GM21528 (cell line): ENCODE measurements at regions not wholly inside any gene's neighbourhood (a gene's known extent, or its start where the extent isn't known, plus 50 kb on each side); places are given as distances from the start of the nearest gene placed in this dataset.

ENCODE experiments used
- ATAC-seq: cut with Tn5 transposase; IDR thresholded peaks from one replicate; pipeline ENCODE4 v1.9.1; 2021; ENCODE audit warnings: mild to moderate bottlenecking, moderate library complexity; ENCODE audit not compliant: unreplicated experiment, low FRiP score

DNA sequence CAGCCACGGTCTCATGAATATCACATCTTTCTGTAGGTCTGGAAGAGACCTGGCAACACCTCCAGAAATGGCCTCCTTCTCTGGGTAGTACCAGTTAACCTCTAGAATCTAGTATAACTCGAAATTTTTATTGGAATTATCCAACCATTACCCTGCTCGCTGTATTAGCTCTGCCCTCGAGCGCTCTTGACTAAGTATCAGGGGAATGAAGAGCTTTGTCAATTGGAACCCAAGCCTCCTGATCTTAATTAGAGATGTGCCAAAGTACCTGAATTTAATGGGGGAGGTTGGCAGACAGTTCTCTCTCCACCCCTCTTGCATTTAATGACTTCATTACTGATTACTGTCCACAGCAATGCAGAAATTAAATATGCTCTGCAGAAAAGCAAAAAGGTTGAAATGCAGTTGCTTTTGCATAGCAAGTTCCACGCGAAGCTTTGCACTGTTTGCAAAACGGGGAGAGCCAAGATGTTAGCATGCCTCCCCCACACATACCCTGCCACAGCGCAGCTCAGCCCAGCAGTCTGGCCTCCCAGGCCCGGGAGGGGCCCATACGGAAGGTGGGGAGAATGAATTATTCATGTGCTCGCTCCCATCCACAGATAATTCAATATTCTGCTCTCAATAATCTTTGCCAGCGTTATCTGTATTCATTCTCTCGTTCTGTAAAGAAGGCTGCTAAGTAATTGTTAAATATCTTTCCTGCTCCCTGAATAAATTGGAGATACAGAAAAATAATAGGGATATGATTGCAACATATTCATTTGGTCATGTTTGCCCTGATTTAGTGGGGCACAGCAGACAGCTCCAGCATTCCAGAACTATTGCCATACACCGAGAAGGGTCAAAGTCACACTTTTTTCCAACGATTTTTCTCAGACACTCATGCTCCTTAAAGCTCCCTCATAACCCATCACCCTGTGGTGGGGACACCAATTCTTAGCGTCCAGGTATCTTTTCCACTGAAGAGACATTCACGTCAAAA, 305.8 kb downstream of the CDH26 start:
- ATAC-seq = no peak

DNA sequence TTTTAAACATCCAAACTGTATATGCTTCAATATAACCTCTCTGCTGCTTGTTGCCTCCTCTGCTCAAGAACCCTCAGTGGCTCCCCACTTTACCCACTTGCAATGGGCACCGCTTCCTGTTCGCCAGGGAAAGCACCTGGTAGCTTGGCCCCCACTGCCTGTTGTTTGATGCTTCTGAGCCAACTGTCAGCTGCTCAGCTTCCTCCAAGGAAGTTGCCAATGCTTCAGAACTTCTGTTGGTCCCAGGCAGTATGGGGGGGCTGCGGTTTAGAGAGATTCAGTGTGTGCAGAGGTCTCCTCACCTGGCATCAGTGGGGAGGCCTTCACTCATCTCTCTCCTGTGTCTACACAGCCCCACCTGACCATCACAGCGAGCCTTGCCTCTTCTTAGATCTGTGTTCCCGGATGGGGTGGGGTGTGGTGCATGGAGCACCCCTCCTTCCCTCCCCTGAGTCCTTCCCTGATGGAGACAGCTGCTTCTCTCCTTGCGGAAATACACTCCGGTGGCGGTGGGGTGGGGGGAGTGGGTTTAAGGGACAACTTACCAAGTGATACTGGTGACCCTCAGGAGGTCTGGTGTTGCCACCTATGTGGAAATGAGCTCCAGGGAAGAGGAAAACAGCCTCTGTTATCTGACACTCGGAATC, 308.1 kb downstream of the CDH26 start:
- no peak for ATAC-seq

DNA sequence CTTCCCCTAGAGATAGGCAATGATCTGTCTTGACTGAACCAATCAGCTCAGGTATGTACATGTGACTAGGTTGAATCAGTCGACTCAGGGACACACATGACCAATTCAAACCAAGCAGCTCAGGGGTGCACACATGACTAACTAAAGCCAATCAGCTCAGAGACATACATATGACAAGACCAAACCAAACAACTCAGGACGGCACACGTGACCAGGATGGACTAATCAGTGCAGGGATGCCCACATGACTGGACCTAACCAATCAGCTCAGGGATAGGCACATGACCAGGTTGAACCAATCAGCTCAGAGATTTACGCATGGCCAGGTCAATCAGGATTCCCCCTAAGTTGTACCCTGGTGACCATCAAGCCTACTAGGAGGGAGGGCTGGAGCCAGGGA, 310.3 kb downstream of the CDH26 start:
- no peak for ATAC-seq

DNA sequence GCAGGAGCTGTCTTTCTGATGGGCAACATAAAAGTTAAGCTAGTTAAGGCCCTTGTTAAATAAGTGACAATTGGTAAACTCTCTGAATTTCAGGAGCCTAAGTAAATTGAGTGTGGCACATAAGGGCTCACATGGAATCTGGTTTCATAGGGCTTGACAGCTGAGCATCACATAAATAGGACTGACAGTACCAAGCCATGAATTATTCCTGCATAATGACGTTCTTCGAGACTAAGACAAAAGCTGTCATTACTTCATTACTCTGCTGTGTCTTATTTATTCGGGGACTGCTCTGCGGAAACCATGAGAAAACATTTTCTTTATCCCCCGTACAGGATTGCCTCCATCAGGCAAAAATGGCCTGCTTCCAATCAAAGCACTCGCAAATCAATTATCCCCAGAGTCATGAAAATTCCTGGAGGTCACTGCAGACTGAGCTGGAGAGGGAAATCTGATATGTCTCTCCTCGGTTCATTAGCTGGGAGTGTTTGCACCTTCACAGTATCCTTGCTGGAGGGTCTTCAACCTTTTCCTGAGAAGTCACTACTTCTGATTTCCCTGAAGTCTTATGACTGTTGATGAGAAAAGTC, 311.4 kb downstream of the CDH26 start:
- ATAC-seq = no peak

DNA sequence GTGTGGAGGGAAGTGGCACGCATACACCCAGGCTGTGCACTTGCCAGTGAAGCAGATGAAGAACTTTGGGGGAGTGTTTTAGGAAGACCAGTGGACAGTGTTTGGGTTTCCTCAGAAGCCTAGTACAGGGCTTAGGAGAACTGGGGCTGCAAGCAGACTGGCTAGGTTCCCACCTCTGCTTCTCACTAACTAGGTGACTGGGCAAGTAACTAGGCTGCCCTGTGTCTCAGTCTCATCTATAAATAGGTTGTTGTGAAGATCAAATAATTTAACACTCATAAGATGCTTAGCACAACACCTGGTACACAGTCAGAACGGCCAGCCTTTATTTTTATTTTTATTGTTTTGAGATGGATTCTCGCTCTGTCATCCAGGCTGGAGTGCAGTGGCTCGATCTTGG, 312.1 kb downstream of the CDH26 start:
- ATAC-seq = no peak

DNA sequence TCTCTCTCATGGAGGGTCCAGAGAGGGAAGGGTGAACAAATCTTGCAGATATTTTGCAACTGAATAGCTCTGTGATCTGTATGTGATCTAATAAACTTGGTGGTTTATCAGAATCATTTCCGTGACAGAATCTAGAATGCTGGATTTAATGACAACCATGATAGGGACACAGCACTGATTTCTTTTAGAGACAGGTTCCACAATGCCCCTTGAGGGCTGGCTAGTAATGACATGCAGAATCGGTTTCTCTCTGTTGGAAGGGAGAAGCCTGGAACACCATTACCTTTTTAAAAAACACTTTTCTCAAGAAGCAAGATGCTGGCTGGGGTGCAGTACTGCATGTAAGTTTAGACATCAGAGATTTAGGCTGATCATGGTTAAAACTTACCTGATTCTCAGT, 313.4 kb downstream of the CDH26 start:
- no peak for ATAC-seq

DNA sequence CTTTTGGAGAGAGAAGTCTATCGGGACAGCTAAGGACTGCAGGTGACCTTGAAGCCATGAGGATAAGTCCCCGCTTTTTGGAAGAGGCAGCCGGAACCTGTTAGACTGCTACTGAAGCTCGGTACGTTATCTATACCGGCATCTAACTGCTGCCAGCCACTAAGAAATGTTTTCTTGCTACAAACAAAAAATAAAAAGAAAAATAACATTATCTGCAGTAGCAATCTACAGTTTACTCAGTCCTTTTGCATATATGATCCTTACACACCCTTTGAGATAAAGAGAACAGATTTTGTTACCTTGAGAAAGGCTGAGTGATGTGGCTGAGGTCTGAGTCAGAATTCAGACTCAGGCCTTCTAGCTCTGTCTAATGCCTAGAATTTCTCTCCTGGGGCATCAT, 314.6 kb downstream of the CDH26 start:
- ATAC-seq = no peak

DNA sequence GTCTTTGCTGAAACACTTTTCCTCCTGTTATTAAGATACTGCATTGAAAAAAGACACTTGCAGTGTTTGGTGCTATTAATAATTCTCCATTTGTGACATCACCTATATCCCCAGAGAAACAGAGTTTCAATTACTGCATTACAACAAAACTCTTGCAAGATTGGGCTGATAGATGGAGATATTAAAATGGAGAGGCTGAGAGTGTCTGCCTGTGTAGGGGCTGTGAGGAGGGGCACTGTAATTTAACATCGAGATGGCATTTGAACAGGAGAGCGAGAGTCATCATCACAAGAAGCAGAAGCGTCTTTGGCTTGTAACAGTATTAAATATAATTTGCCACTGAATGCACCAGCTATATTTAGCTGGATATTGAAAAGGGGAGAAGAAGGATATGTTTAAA, 316.5 kb downstream of the CDH26 start:
- ATAC-seq = no peak

DNA sequence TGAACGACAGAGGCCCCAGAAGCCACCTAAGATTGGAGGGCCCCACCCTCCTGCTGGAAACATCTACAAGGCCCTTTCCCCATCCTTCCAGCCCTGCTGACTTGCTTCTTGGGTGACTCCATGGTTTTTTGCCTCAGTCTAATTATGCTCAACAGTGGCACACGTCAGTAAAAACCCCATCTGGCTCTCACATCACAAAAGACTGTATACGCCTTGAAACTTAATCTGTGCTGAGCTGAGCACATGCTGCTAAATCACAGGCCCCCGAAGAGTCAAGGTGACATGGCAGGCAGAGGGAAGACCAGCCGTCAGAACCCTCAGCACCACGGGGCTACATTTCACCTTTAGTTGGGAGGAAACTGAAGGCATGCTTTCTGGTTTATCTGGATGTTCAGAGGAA, 323.1 kb downstream of the CDH26 start:
- ATAC-seq = no peak

DNA sequence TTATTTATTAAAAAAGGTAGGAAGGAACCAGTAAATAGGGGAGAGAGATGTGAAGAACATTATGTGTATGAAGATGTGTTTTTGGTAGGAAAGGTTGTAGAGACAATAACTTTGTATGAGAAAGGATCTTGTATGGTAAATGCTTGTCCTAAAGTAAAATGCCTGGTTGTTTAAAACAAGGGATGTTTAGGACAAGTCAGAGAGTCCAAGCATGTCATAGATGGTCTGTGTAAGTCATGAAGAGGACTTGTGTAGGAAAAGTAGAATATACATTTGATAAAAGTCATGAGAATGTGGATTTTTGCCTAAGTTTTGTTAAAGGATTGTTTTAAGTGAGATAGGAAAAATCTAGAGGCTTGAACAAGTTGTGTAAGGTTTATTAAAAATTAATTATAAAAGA, 325.1 kb downstream of the CDH26 start:
- ATAC-seq = no peak

DNA sequence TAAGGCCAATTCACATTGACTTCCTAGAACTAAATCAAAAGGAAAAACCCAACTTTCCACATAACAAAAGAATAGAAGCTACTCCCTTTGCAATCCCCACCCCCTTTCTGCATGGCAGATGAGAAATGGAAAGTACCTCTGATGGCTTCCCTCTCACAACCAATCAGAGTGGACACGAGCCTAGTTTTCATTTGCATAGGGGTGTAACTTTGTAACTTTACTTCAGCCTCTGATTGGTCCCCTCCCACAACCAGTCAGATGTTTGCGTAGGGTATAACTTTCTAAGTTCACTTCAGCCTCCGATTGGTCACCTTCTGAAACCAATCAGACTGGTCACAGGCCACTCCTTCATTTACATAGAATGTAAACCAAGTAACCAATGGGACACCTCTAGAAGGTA, 328.5 kb downstream of the CDH26 start:
- no peak for ATAC-seq

DNA sequence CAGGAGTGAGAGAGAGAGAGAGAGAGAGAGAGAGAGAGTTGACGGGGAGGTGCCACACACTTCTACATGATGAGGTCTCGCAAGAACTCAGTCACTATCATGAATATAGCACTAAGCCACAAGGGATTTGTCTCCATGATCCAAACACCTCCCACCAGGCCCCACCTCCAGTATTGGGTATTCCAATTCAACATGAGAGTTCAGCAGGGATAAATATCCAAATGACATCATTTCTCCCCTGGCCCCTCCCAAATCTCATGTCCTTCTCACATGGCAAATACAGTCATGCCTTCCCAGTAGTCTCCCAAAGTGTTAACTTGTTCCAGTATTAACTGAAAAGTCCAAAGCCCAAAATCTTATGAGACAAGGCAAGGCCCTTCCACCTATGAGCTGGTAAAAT, 330.7 kb downstream of the CDH26 start:
- no peak for ATAC-seq

DNA sequence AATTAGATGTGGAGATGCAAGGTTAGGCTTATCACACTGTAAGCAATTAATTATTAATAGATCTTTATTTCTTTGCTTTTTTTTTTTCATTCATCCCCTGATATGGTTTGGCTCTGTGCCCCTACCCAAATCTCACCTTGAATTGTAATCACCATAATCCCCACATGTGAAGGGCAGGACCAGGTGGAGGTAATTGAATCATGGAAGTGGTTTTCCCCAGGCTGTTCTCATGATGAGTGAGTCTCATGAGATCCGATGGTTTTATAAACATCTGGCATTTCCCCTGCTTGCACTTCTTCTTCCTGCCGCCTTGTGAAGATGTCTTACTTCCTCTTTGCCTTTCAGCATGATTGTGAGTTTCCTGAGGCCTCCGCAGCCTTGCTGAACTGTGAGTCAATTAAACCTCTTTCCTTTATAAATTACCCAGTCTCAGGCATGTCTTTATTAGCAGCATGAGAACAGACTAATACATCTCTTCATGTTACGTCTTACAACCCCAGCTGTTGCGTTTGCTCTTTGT, 333.8 kb downstream of the CDH26 start:
- no peak for ATAC-seq

DNA sequence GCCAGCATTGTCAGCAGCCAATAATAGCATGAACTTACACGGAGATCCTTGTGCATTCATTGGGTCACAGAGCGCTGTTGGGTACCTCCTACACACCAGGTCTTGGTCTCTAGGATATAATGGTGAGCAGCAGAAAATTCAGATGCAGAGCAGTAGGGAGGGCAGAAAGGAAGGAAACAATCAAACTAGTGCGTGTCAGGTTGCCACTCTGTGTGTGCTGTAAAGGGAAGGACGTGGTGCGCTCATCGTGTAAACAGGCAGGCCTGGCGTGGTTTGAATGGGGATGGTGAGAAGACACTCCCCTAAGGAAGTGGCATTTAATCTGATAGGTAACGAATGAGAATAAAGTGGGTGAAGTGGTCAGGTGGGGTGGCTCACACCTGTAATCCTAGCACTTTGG, 336.4 kb downstream of the CDH26 start:
- ATAC-seq = no peak

DNA sequence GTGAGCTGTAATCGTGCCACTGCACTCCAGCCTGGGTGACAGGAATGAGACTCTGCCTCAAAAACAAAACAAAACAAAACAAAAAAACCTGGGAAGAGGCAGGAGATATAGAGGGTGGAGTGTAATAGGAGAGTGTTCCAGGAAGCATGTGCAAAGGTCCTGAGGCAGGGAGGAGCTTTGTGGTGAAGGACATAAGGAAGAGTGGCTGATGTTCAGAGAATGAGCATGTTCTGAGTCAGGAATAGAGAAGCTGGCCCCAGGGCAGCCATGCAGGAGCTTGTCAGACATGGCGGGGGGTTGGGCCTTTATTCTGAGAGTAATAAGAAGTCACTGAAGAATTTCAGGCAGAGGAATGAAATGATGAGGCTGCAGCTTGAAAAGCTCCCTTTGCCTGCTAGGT, 337.0 kb downstream of the CDH26 start:
- ATAC-seq = no peak

DNA sequence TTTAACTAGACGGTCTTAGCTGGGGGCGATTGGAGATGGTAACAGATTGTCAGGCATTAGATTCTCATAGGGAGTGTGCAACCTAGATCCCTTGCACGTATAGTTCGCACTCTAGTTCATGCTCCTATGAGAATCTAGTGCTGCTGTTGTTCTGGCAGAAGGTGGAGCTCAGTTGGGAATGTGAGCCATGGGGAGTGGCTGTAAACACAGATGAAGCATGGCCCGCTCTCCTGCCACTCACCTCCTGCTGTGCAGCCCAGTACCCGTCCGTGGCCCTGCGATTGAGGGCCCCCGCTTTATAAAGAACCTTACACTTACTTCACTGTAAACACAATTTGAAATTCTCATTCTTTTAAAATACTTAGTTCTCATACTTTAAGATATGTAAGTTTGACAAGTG, 339.4 kb downstream of the CDH26 start:
- ATAC-seq = no peak

DNA sequence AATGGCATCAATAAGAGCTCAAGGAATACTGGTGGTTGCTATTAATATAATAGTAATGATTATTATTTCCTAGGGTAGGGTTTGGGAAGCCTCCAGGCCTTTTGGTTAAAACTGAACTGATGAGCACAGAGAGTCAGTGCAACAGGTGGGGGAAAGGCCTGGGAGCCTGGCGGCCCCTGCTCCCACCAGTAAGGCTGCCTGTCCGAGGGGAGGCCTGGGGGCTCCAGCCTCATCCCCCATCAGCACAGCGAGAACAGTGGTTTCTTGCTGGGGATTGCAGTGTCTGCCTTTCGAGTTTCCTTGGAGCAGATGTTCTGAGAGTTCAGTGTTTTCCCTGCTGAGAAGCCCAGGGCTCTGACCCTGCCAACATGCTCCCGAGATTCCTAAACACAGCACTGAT, 340.4 kb downstream of the CDH26 start:
- ATAC-seq = no peak

DNA sequence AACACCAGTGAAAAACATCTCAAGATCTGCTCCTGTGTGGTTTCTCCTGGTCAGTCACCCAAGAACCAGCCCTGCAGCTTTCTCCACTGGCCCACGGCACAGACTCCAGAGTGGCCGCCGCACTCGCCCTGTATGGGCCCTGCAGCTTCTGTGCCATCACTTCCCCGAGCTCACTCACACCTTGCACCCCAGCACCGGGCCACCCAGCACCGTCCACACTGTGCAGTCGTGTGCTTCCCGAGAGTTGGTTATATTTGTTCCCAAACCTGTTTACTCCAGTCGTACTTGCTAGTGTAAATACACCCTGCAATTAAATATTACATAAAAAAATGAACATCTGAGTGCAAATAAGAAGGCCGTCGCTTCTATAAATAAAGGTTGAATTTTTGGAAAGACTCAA, 341.7 kb downstream of the CDH26 start:
- ATAC-seq = no peak

DNA sequence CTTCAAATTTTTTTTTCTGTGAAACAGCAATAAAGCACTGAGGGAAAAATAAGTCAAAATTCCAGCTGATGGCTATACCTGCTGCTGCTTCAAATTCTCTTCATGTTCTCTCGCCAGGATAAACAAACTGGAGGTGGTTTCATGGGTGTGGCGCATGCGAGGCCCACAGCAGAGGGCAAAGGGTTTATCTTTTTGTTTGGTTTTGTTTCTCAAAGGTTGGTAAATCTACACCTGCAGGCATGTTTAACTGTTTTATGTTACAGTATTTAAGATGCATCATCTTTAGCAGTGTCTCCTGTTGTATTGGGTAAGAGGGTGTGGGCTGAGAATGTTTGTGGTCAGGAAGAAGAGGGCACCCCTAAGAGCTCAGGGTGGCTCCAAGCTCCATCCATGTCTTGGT, 342.2 kb downstream of the CDH26 start:
- ATAC-seq = no peak

DNA sequence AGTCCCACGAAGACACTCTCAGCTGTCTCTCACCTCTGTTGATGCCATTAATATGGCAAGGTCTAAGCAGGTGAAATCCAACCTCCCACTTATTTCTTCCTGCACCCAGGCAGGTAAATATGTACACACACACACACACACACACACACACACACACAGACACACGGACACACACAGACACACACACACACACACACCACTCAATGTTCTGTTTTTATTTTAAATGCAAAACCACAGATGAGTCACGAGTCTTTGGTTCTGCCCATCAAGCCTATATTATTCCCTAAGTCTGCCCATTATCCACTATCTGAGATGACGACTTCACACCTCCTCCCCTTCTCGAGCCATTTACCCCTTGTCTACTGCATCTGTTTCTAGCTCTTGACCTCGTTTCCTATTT, 344.7 kb downstream of the CDH26 start:
- ATAC-seq = no peak

DNA sequence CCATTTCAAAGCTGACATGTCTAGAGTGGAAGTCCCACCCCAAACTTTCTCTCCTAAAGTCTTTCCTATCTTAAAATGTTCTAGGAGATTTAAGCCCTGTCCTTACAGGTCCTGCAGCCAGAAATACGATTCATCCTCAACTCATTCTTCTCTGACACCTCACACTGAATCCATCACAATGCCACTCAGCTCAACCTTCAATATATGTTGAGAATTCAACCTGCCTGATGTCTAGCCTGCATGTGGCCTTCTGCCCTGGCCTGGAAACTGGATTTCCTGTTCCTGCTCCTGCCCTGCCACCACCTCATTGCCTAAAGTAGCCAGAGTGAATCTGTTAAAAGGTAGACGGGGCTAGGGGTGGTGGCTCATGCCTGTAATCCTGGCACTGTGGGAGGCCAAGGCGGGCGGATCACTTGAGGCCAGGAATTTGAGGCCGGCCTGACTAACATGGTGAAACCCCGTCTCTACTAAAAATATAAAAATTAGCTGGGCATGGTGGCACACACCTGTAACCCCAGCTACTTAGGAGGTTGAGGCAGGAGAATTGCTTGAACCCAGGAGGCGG, 345.9 kb downstream of the CDH26 start:
- ATAC-seq = no peak
